SK-N-SH (cell line): ENCODE measurements at regions not wholly inside any gene's neighbourhood (a gene's known extent, or its start where the extent isn't known, plus 50 kb on each side); places are given as distances from the start of the nearest gene placed in this dataset.
A peak's percentile ranks its signal among the peaks of the same experiment; 100 is the strongest.

Source experiments
- CTCF ChIA-PET: fragments of 300-600, 350-600 bp; formaldehyde crosslinking; extraction: SDS; loops from one replicate; lab custom pipeline; 2021; lab: Yijun Ruan, JAX
- POLR2A ChIA-PET: fragments of 350-600 bp; sonication (Branson Sonifier 250); formaldehyde crosslinking; extraction: SDS; loops from one replicate; lab custom pipeline; 2020; ENCODE audit warnings: antibody characterized with exemption, inconsistent platforms; lab: Yijun Ruan, JAX
- DNase-seq: peaks from one replicate; pipeline ENCODE4 v3.0.0; 2012
- H2AFZ ChIP-seq: fragments of 200-600 bp; sonication (generic); 2 replicates; pipeline ENCODE4 v1.8.1; 2016; ENCODE audit warnings: antibody characterized with exemption, mild to moderate bottlenecking, low read depth
- H3F3A ChIP-seq: fragments of 200-600 bp; sonication (generic); replicated peaks from 2 replicates; pipeline ENCODE3; 2016; ENCODE audit warnings: antibody characterized with exemption, mild to moderate bottlenecking; ENCODE audit not compliant: insufficient read depth
- H3K27ac ChIP-seq, 2 experiments: fragments of 200-500 bp in 1 of 2; fragments of 200-600 bp in 1 of 2; sonication (Bioruptor generic) in 1 of 2; sonication (generic), shearing (Covaris generic) in 1 of 2; 2 replicates each; pipeline versions ENCODE4 v1.5.1 to v1.6.1; 2014 to 2016; ENCODE audit warnings: low read depth in 2 of 2, inconsistent platforms in 1 of 2, low read length in 1 of 2, mild to moderate bottlenecking in 1 of 2, mixed read lengths in 1 of 2
- H3K27me3 ChIP-seq: fragments of 200-600 bp; sonication (generic), shearing (Covaris generic); 2 replicates; pipeline ENCODE4 v1.6.1; 2016; ENCODE audit warnings: mixed run types; ENCODE audit not compliant: insufficient read depth
- H3K36me3 ChIP-seq, 2 experiments: fragments of 200-500 bp in 1 of 2; fragments of 200-600 bp in 1 of 2; sonication (Bioruptor generic) in 1 of 2; sonication (generic) in 1 of 2; replicated peaks in 1 of 2; 2 replicates each; pipeline versions ENCODE3 to v1.5.1; 2014 to 2016; ENCODE audit warnings: low read length in 1 of 2, mild to moderate bottlenecking in 1 of 2; ENCODE audit not compliant: insufficient read depth in 2 of 2, control insufficient read depth in 1 of 2
- H3K4me1 ChIP-seq, 2 experiments: fragments of 200-500 bp in 1 of 2; fragments of 200-600 bp in 1 of 2; sonication (Bioruptor generic) in 1 of 2; sonication (generic), shearing (Covaris generic) in 1 of 2; 2 replicates each; pipeline versions ENCODE4 v1.5.1 to v1.6.1; 2014 to 2016; ENCODE audit warnings: low read depth in 1 of 2, low read length in 1 of 2, mixed run types in 1 of 2; ENCODE audit not compliant: insufficient read depth in 2 of 2, control insufficient read depth in 1 of 2
- H3K4me2 ChIP-seq: fragments of 200-600 bp; sonication (generic), shearing (Covaris generic); 2 replicates; pipeline ENCODE4 v1.6.1; 2017; ENCODE audit warnings: mixed run types
- H3K4me3 ChIP-seq, 2 experiments: fragments of 200-500 bp in 1 of 2; fragments of 200-600 bp in 1 of 2; sonication (Bioruptor generic) in 1 of 2; sonication (generic), shearing (Covaris generic) in 1 of 2; 2 replicates each; pipeline versions ENCODE4 v1.5.1 to v1.8.1; 2014 to 2016; ENCODE audit warnings: low read depth in 2 of 2, inconsistent platforms in 1 of 2, low read length in 1 of 2, mild to moderate bottlenecking in 1 of 2, mixed read lengths in 1 of 2, moderate library complexity in 1 of 2
- H3K79me2 ChIP-seq: fragments of 200-600 bp; sonication (generic); 2 replicates; pipeline ENCODE4 v1.8.1; 2017; ENCODE audit warnings: mild to moderate bottlenecking; ENCODE audit not compliant: insufficient read depth
- H3K9ac ChIP-seq: fragments of 200-600 bp; sonication (generic); 2 replicates; pipeline ENCODE4 v1.6.1; 2017; ENCODE audit warnings: mixed run types
- H3K9me2 ChIP-seq: fragments of 200-600 bp; sonication (generic); 2 replicates; pipeline ENCODE4 v1.6.1; 2017; ENCODE audit warnings: mixed run types
- H3K9me3 ChIP-seq: fragments of 200-600 bp; sonication (generic); 2 replicates; pipeline ENCODE4 v1.6.1; 2017; ENCODE audit warnings: mixed run types, mild to moderate bottlenecking, moderate library complexity
- H4K20me1 ChIP-seq: fragments of 200-600 bp; sonication (generic); 2 replicates; pipeline ENCODE4 v1.6.1; 2017; ENCODE audit warnings: mild to moderate bottlenecking, mixed run types; ENCODE audit not compliant: insufficient read depth
- CHD2 ChIP-seq: fragments of 150-350 bp; IDR thresholded peaks from 2 replicates; pipeline ENCODE4 v1.6.1; 2018; ENCODE audit warnings: low read length; ENCODE audit not compliant: partially characterized antibody
- CTCF ChIP-seq: fragments of 200-600 bp; sonication (generic); IDR thresholded peaks from 2 replicates; pipeline ENCODE4 v1.6.1; 2017; ENCODE audit warnings: antibody characterized with exemption, mild to moderate bottlenecking, moderate library complexity
- ELF1 ChIP-seq: IDR thresholded peaks from 2 replicates; pipeline ENCODE4 v1.4.0; 2012
- FOSL2 ChIP-seq: IDR thresholded peaks from 2 replicates; pipeline ENCODE4 v1.4.0; 2012; ENCODE audit warnings: low read depth, mild to moderate bottlenecking, moderate library complexity, borderline replicate concordance
- FOXJ3 ChIP-seq: sonication (generic); formaldehyde crosslinking; IDR thresholded peaks from 2 replicates; pipeline ENCODE4 v1.5.1; 2020; ENCODE audit warnings: mild to moderate bottlenecking, missing genetic modification reagents
- FOXM1 ChIP-seq: IDR thresholded peaks from 2 replicates; pipeline ENCODE4 v1.4.0; 2012; ENCODE audit warnings: low read depth, mild to moderate bottlenecking
- GATA2 ChIP-seq: sonication (generic); formaldehyde crosslinking; IDR thresholded peaks from 2 replicates; pipeline ENCODE4 v1.5.0; 2020; ENCODE audit warnings: mild to moderate bottlenecking, missing genetic modification reagents
- MXI1 ChIP-seq: IDR thresholded peaks from 2 replicates; pipeline ENCODE4 v1.6.1; 2012; ENCODE audit warnings: mild to moderate bottlenecking, low read depth, low read length, improper control_type of control experiment
- NRF1 ChIP-seq: IDR thresholded peaks from 2 replicates; pipeline ENCODE4 v1.6.1; 2012; ENCODE audit warnings: low read depth, mild to moderate bottlenecking, low read length
- POLR2AphosphoS5 ChIP-seq: IDR thresholded peaks from 2 replicates; pipeline ENCODE4 v1.6.1; 2012; ENCODE audit warnings: low read depth, low read length
- RAD21 ChIP-seq: IDR thresholded peaks from 2 replicates; pipeline ENCODE4 v1.6.1; 2012; ENCODE audit warnings: mild to moderate bottlenecking, low read length
- RXRA ChIP-seq: IDR thresholded peaks from 2 replicates; pipeline ENCODE4 v1.4.0; 2012; ENCODE audit warnings: low read depth, mild to moderate bottlenecking, borderline replicate concordance
- SMC3 ChIP-seq: IDR thresholded peaks from 2 replicates; pipeline ENCODE4 v1.6.1; 2012; ENCODE audit warnings: low read depth, low read length, improper control_type of control experiment
- TCF12 ChIP-seq: IDR thresholded peaks from 2 replicates; pipeline ENCODE4 v1.4.0; 2012
- TEAD4 ChIP-seq: IDR thresholded peaks from 2 replicates; pipeline ENCODE4 v1.4.0; 2012; ENCODE audit warnings: mild to moderate bottlenecking, borderline replicate concordance; ENCODE audit not compliant: insufficient read depth
- USF1 ChIP-seq: IDR thresholded peaks from 2 replicates; pipeline ENCODE4 v1.4.0; 2012; ENCODE audit warnings: low read depth, borderline replicate concordance
- USF2 ChIP-seq: fragments of 150-350 bp; IDR thresholded peaks from 2 replicates; pipeline ENCODE4 v1.6.1; 2017; ENCODE audit warnings: antibody characterized with exemption, low read length, low read depth, borderline replicate concordance
- WGBS: methylation state at CpG from one replicate; pipeline ENCODE4 v1.1.6; 2017; ENCODE audit warnings: low lambda C conversion rate; 5-methylcytosine and 5-hydroxymethylcytosine counted together
- TF ChIP-seq, protein P1 (sequence below): IDR thresholded peaks from 2 replicates; pipeline ENCODE4 v1.4.0; 2012; ENCODE audit warnings: low read depth, borderline replicate concordance
- TF ChIP-seq, protein P2 (sequence below): IDR thresholded peaks from 2 replicates; pipeline ENCODE4 v1.4.0; 2012; ENCODE audit warnings: low read depth

DNA sequence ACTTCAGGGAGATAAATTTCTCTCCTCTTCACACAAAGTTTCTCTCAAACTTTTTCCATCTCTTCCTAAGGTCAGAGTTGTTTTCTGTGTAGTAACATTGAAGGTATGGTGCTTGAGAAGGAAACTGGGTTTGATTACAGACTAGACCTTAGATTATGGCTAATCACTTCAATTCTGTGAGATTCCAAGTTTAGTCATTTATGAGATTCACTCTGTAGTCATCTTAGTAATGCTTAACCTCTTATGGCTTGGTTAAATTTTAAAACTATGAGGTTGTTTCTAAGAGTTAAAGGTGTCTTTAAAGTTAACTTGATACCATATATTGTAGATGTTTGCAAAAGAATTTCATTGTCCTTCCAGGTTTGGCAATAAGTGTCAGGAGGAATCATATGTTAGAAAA is 1092.2 kb downstream of the KCNT2 start:
- Histone ChIP-seq H2AFZ (peak overlapping the region; percentile 23; the same call in 1 of the 2 replicates), H3K4me3 (no peak overlapping the region), H3F3A (no peaks in the 10 kb centered on the region), H3K9me2 (no peaks in the 10 kb centered on the region), H3K27ac (no peak overlapping the region), H4K20me1 (no peaks in the 10 kb centered on the region), H3K79me2 (no peaks in the 10 kb centered on the region), H3K9ac (no peak overlapping the region), H3K4me1 (no peaks in the 10 kb centered on the region; a peak in 1 of 4 replicates), H3K9me3 (no peaks in the 10 kb centered on the region), H3K36me3 (no peaks in the 10 kb centered on the region), H3K4me2 (no peak overlapping the region), H3K27me3 (no peaks in the 10 kb centered on the region)
- ChIA-PET POLR2A (no interaction called here), CTCF (no interaction called here)
- no peak for DNase-seq
- TF ChIP-seq NRF1 (no peak), FOSL2 (no peak), SMC3 (no peak), RAD21 (no peak), POLR2AphosphoS5 (no peak), GATA2 (CRISPR knock-in tag) (no peak), CHD2 (no peak), TCF12 (no peak)
- TF ChIP-seq, protein P1, sequence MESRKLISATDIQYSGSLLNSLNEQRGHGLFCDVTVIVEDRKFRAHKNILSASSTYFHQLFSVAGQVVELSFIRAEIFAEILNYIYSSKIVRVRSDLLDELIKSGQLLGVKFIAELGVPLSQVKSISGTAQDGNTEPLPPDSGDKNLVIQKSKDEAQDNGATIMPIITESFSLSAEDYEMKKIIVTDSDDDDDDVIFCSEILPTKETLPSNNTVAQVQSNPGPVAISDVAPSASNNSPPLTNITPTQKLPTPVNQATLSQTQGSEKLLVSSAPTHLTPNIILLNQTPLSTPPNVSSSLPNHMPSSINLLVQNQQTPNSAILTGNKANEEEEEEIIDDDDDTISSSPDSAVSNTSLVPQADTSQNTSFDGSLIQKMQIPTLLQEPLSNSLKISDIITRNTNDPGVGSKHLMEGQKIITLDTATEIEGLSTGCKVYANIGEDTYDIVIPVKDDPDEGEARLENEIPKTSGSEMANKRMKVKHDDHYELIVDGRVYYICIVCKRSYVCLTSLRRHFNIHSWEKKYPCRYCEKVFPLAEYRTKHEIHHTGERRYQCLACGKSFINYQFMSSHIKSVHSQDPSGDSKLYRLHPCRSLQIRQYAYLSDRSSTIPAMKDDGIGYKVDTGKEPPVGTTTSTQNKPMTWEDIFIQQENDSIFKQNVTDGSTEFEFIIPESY, result no peak
- TF ChIP-seq, protein P2, sequence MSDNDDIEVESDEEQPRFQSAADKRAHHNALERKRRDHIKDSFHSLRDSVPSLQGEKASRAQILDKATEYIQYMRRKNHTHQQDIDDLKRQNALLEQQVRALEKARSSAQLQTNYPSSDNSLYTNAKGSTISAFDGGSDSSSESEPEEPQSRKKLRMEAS, result no peak

GRCh38 chr1:195511501-195511900 is 1096.7 kb downstream of the KCNT2 start:
- ChIA-PET CTCF (no interaction called here), POLR2A (no interaction called here)
- TF ChIP-seq, protein P1, result no peak
- TF ChIP-seq RAD21 (no peak), ELF1 (no peak), RXRA (no peak), MXI1 (no peak), POLR2AphosphoS5 (no peak), CTCF (no peak), SMC3 (no peak), TEAD4 (no peak), FOXM1 (no peak), FOXJ3 (CRISPR knock-in tag) (no peak), USF2 (no peak), USF1 (no peak), NRF1 (no peak)
- Histone ChIP-seq H3K79me2 (no peaks in the 10 kb centered on the region), H3K36me3 (no peaks in the 10 kb centered on the region), H3K4me3 (no peak overlapping the region), H3K27ac (no peak overlapping the region), H3F3A (no peaks in the 10 kb centered on the region), H4K20me1 (no peaks in the 10 kb centered on the region), H3K9ac (no peak overlapping the region), H3K9me2 (no peaks in the 10 kb centered on the region), H3K4me2 (no peak overlapping the region), H2AFZ (no peak overlapping the region), H3K27me3 (no peaks in the 10 kb centered on the region), H3K4me1 (no peaks in the 10 kb centered on the region; a peak in 1 of 4 replicates), H3K9me3 (no peaks in the 10 kb centered on the region; the same call in 1 of the 2 replicates)
- no peak for DNase-seq
- 95% methylated on average over 1 of the region's 1 CpG for WGBS
